Heart left ventricle (tissue), 16 donors: ENCODE measurements at regions not wholly inside any gene's neighbourhood (a gene's known extent, or its start where the extent isn't known, plus 50 kb on each side); places are given as distances from the start of the nearest gene placed in this dataset.

Experiments used
- ATAC-seq, 4 donors: fragments of 200-7000 bp; cut with Tn5 transposase; one replicate each; pipeline ENCODE4 v1.9.1; 2020 to 2022; ENCODE audit warnings: moderate library complexity in 4 of 4, mild to moderate bottlenecking in 3 of 4, moderate number of reproducible peaks in 1 of 4
- DNase-seq, 5 donors: peaks; one replicate each; pipeline ENCODE4 v3.0.0-alpha.2; 2020
- H3K27ac ChIP-seq, 12 donors: fragments of 200-600 bp; sonication (generic) in 4 of 12; one replicate each; pipeline versions ENCODE4 v1.5.0 to v1.8.0; 2016 to 2022; ENCODE audit warnings: mild to moderate bottlenecking in 2 of 12
- H3K27me3 ChIP-seq, 9 donors: fragments of 200-600 bp; sonication (generic) in 2 of 9; one replicate each; pipeline versions ENCODE4 v1.5.1 to v1.8.0; 2016 to 2022; ENCODE audit warnings: mild to moderate bottlenecking in 3 of 9
- H3K36me3 ChIP-seq, 9 donors: fragments of 200-600 bp; sonication (generic) in 2 of 9; one replicate each; pipeline versions ENCODE4 v1.5.0 to v1.8.0; 2018 to 2022; ENCODE audit warnings: mild to moderate bottlenecking in 2 of 9
- H3K4me1 ChIP-seq, 12 donors: fragments of 200-600 bp; sonication (generic) in 4 of 12; one replicate each; pipeline versions ENCODE4 v1.5.0 to v1.8.0; 2016 to 2022; ENCODE audit warnings: mild to moderate bottlenecking in 3 of 12
- H3K4me3 ChIP-seq, 12 donors: fragments of 200-600 bp; sonication (generic) in 4 of 12; one replicate each; pipeline versions ENCODE4 v1.5.0 to v1.8.0; 2017 to 2022; ENCODE audit warnings: mild to moderate bottlenecking in 9 of 12, moderate library complexity in 4 of 12
- H3K9me3 ChIP-seq, 12 donors: fragments of 200-600 bp; sonication (generic) in 4 of 12; one replicate each; pipeline versions ENCODE4 v1.5.0 to v1.8.0; 2016 to 2022; ENCODE audit warnings: mild to moderate bottlenecking in 1 of 12
- CTCF ChIP-seq, 12 donors: fragments of 200-600 bp; sonication (generic) in 4 of 12; IDR thresholded peaks; one replicate each; pipeline versions ENCODE4 v1.5.0 to v1.8.0; 2018 to 2022; ENCODE audit warnings: antibody characterized with exemption in 12 of 12, mild to moderate bottlenecking in 5 of 12
- POLR2A ChIP-seq, 2 donors: fragments of 450-650 bp; IDR thresholded peaks; one replicate each; pipeline ENCODE4 v1.6.1; 2017; ENCODE audit warnings: antibody characterized with exemption in 2 of 2, mild to moderate bottlenecking in 2 of 2, moderate library complexity in 2 of 2
- WGBS, 4 donors: extraction: QIAGEN DNeasy Blood & Tissue Kit in 2 of 4; methylation state at CpG; one replicate each; pipeline versions ENCODE4 v1.1.5 to v1.1.7; 2013 to 2018; 5-methylcytosine and 5-hydroxymethylcytosine counted together
- intact Hi-C, 10 donors: fragments of 100-400 bp; cut with DNase I; formaldehyde crosslinking; loops; one replicate each; pipeline versions ENCODE4 v1.11.1 to v1.14.2; 2022
- donor health status: ischemic (EF 13 %, LVEDD 7.1; RV severe dilation, severe dysfunction).
- donor health status: healthy with polysubstance abuse.
- donor health status: DM: no; HTN: yes; CAD: no.
- donor health status: DM: no; HTN: no; CAD: no.
- donor health status: ischemic (EF 25% LVEDD 6.9; RV normal size, moderate dysfunction).
- donor health status: ischemic (EF 25% LVEDD 5.7; RV mildly dilated, moderate dysfunction).
- donor health status: healthy.
- donor health status: DM: yes; HTN: yes; CAD: no.
- donor health status: ischemic (EF 35%, LVEDD 5.7; RV mildly dilated, moderate dysfunction).
- donor health status: nonischemic (EF 11% LVEDD 7.7; RV severe dilation, severe dysfunction).
- donor health status: DM: yes; HTN: yes; CAD: no.
- donor health status: PGD.
- donor health status: ischemic (EF 29% LVEDD 5.4; RV normal size, mild dysfunction).
- donor health status: nonischemic (EF 23%, LVEDD 6.1; RV moderate dilation, normal function).

- H3K4me3 ChIP-seq: no peak overlapping the region
- DNase-seq: no peak
- TF ChIP-seq POLR2A (IDR thresholded peaks at IDR 0.05) (no peak), CTCF (IDR thresholded peaks at IDR 0.05) (no peak)
- intact Hi-C loops: no loop called here
- H3K36me3 ChIP-seq: no peaks in the 10 kb centered on the region
- H3K4me1 ChIP-seq: no peaks in the 10 kb centered on the region
- 91 to 100% (median 93%) methylated on average over 1 of the region's 1 CpG for WGBS, 4 donors
- ATAC-seq: no peak
- no peak overlapping the region for H3K27ac ChIP-seq
- H3K27me3 ChIP-seq: no peaks in the 10 kb centered on the region
- no peaks in the 10 kb centered on the region for H3K9me3 ChIP-seq
Observed at GRCh38 chr3:176590722-176591121, 606.6 kb downstream of the TBL1XR1 start.

GRCh38 chr3:176587089-176587488, 610.2 kb downstream of the TBL1XR1 start:
- WGBS, 4 donors: 54 to 82% (median 78%) methylated on average over 2 of the region's 2 CpGs
- peak overlapping the region in 2 of 12 donors; percentile 9 to 28 for H3K4me3 ChIP-seq
- no peak overlapping the region for H3K27ac ChIP-seq
- intact Hi-C loops: no loop called here
- TF ChIP-seq CTCF (IDR thresholded peaks at IDR 0.05) (no peak), POLR2A (IDR thresholded peaks at IDR 0.05) (no peak)
- DNase-seq (no peak), ATAC-seq (no peak)
- H3K27me3 ChIP-seq: no peaks in the 10 kb centered on the region
- no peaks in the 10 kb centered on the region for H3K4me1 ChIP-seq
- no peaks in the 10 kb centered on the region for H3K36me3 ChIP-seq
- no peaks in the 10 kb centered on the region for H3K9me3 ChIP-seq

- ATAC-seq: no peak
- DNase-seq: no peak
- Histone ChIP-seq H3K4me1 (no peaks in the 10 kb centered on the region), H3K4me3 (no peak overlapping the region), H3K27ac (no peak overlapping the region), H3K9me3 (no peaks in the 10 kb centered on the region), H3K36me3 (no peaks in the 10 kb centered on the region), H3K27me3 (no peaks in the 10 kb centered on the region)
- intact Hi-C loops: no loop called here
- TF ChIP-seq CTCF (IDR thresholded peaks at IDR 0.05) (no peak), POLR2A (IDR thresholded peaks at IDR 0.05) (no peak)
Observed at GRCh38 chr3:176584413-176585176, 612.7 kb downstream of the TBL1XR1 start.

- ATAC-seq (no peak), DNase-seq (no peak)
- no peaks in the 10 kb centered on the region for H3K36me3 ChIP-seq
- 88 to 94% (median 92%) methylated on average over 1 of the region's 1 CpG for WGBS, 4 donors
- no peak overlapping the region for H3K4me3 ChIP-seq
- intact Hi-C loops: no loop called here
- TF ChIP-seq POLR2A (IDR thresholded peaks at IDR 0.05) (no peak), CTCF (IDR thresholded peaks at IDR 0.05) (no peak)
- H3K9me3 ChIP-seq: no peaks in the 10 kb centered on the region
- H3K4me1 ChIP-seq: no peaks in the 10 kb centered on the region
- no peak overlapping the region for H3K27ac ChIP-seq
- no peaks in the 10 kb centered on the region for H3K27me3 ChIP-seq
Observed at GRCh38 chr3:176583956-176584355, 613.3 kb downstream of the TBL1XR1 start.
